ENCODE measurements at regions not wholly inside any gene's neighbourhood (a gene's known extent, or its start where the extent isn't known, plus 50 kb on each side); places are given as distances from the start of the nearest gene placed in this dataset.

DNA sequence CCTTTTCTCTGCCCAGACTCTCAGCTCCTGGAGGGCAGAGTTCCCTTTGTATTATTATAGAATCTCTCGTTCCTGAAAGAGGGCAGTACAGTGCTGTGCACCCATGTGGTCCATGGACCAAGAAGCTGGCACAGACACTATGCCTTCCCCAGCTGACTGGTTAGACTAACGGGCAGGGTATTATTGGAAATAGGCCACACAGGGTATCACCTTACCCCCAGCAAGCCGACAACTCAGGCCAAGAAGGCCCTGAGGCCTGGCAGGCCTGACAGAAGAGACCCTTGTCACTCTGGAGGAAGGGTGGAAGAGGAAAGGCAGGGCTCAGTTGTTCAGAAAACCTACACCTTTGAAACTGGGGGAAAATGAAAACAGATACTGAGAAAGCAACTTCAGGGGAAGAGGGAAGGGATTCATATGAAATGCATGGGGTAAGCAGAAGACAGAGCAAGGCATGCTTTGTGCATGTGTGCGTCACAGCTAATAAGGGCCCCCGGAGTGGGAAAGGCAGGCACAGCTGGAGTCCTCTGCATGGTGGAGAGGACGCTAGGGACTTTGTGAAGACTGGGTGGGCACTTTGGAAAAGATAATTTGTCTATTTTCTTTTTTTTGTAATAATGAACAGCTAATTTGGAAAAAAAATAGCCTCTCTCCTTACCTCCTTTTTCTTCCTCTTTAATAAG, 476.8 kb upstream of the CELF4 start:
- no peak for DNase-seq (ENCODE audit: low read depth in 2 of 2)

DNA sequence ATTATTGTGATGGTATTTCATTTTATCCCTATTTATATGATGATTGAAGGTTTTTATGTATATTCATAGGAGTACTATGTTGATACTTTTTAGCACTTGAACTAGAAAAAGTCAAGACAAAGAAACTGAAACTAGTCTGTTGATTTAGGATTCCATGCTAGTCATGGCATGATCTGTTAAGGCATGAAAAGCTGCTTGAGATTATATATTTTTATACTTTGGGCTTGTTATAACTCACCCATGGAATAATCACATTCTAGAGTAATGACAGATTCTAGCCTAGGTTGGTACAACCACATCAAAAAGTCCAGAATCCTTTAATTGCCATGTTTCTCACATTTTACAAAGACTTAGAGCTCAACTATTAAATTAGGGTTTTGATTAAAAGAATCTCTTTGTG, 472.6 kb upstream of the CELF4 start:
- no peak for DNase-seq (ENCODE audit: low read depth in 2 of 2)

DNA sequence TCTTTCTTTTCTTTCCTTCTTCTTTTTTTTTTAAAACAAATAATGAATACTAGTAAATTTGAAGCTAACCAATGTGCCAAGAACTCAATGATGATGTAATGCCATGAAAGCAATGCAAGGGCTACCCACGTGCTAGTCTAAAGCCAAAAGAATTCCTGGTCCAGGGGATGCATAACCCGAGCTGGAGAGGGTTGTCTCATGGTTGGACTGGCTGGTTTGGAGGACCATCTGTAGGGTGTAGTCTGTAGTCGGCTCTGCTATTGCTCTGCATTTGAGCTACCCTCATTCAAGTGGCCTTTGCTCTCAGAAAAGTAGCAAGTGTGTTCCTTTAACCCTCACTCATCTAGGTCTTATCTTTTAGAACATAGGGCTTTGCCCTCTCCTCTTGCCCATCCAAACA, 469.6 kb upstream of the CELF4 start:
- no peak for DNase-seq (ENCODE audit: low read depth in 2 of 2)

DNA sequence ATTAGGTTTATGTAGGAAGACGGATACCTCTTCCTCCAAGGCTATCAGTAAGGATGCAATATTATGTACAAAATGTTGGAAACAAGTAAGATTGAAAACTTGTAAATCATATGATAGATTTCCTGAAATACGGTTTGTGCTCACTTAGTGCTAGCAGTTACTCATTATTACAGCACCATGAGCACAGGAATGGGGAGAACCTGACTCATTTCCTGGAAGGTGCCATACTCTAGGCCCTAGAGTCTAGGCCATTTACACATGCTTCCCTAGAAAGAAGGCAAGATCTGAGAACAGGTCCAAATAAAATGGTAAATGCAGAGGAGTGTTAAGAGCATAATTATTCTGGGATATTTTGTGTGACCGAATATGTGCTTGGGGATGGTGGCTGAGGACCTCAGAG, 467.7 kb upstream of the CELF4 start:
- no peak for DNase-seq (ENCODE audit: low read depth in 2 of 2)

DNA sequence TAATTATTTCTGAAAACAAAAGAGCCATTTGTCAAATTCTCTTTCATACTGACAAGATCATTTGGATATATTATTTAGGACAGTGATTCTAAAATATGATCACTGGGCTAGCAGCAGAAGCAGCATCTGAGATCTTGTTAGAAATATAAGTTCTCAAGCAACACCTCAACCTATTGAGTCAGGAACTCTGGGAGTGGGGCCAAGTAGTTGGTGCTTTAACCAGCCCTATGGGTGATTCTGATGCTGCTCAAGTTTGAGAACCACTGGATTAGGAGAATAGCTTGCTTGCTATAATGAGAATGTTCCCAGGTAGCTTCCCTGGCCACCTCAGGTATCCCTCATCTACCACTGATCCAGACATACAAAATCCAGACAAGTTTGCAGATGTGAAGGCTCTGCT, 466.9 kb upstream of the CELF4 start:
- no peak for DNase-seq (ENCODE audit: low read depth in 2 of 2)

DNA sequence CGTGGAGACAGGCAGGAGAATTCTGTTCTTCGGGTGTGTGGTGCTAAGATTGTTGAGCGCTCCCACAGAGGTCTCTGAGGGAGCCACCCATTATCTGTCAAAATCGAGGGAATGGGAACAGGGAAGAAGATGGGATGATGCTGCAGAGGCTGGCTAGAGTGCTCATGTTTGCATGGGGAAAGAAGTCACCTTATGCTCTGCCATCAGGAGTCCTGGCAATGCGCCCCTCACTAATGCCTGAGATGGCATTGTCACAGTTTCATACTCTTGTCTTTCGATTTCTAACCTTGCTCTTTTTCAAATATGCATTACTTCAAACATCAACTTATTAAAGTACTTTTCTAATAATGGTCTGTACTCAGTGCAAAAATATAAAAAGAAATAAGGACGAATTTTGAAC, 463.3 kb upstream of the CELF4 start:
- no peak for DNase-seq (ENCODE audit: low read depth in 2 of 2)

DNA sequence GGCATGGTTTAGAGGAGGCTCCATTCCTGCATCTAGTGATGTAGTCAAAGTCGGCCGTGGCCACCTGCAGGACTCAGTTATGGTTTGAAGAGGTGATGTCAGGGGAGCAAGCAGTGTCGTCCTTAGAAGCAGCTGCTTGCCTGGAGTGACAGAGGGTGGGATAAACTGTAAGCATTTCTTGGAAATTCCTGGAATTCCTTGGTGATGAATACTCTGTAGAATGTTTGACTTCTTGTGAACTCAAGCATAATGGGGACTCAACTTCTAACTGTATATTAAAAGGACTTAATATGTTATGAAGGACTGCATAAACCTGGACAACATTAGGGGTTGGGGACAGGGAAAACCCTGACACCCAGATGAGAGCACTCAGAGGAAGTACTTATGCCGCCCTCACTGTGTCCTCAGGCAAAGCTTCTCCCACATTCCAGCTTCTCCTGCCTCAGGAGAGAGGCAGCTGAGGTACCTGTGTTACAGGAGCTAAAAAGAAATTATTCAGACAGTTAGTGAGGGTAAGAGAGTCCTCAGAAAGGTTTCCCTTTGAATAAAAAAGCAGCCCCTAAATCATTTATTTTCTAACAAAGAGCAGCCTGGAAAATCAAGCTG, 459.9 kb upstream of the CELF4 start:
- no peak for DNase-seq (ENCODE audit: low read depth in 2 of 2)

DNA sequence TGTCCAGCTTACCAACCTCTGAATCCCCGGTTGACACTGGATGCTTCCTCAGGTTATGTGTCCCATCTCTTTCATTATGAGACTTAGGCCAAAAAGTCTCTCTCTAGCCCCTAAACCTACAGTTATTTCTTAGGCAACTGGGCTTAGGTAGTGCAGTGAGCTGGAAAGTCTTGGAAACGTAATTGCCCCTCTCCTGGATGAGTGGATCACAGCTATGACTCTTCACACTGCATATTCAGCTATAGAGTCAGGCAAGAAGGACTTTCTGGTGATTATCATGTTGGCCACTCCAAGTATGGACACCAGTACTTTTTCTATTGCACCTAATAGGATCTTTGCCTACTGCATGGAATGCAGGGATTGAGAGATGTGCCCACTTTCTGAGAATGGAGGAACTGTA, 458.3 kb upstream of the CELF4 start:
- DNase-seq (ENCODE audit: low read depth in 2 of 2) = no peak

DNA sequence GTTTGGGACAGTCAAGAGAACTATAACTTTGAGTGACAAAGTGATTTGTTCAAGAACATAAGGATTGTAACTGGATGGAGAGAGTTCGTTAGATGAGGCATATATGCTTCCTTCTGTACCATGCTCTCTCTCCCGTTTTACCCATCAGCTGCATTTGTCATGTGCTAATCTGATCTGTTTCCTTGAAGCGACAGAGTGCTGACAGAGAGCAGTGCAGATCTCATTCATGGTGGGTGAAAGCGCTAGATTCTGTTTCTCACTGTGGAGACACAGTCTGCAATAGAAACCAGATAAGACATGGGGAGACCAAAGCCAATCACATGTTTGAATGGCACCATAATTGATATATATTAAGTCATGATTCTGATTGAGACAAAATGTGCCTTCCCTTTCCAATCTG, 456.6 kb upstream of the CELF4 start:
- no peak for DNase-seq (ENCODE audit: low read depth in 2 of 2)

DNA sequence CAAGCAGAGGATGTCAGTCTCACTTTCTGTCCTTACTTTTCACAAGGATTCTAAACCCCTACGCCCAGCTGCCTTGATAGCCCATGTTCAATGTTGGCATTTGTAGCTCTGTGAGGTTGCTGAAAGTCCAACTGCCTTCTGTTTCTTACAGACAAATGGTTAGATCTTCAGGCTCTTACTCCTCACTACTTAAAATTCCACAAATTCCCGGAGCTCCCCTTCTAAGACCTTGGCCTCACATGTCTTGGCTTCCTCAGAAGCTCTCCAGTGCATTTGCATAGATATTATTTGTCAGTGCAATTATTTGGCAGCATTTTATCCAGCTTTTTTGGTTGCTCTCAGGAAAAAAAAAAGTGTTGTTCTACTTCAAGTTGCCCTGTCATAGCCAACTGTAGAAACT, 453.7 kb upstream of the CELF4 start:
- no peak for DNase-seq (ENCODE audit: low read depth in 2 of 2)

DNA sequence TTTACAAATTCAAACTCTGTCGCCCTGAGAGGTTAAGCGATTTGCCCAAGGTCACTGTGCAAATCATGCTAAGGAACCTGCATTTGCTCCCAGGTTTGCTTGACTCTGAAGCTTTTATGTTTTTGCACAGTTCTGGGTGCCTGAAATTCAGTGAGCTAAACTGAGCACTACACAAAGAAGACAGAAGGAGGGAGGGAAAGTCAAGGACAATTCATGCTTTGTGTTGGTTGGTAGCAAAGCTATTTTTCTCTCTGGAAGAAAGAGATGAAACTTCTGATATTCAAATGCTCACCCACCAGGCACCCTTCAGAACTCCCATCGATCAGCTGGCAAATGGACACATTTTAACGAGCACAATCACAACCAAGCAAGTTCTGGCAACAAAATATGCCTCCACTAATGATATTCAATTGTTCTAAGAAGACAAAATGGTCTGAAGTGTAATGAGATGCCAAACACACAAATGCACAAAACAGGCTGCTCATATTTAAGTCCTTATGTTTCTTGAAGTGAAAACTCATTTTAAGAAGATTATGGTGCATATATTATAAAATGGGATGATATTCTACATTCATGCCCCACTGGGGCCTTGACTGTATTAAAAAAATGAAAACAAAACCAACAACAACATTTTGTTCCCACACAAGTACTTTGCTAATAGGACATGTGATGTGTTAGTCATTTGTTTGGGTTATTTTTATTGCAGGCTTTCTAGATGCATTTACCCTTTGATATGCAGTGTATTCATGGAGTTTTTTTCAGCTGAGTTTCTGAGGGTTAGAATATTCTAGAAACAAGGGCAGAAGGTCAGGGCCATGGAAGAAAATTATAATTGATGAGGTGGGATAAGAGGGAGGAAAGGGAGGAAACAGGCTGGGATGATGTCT, 445.6 kb upstream of the CELF4 start:
- no peak for DNase-seq (ENCODE audit: low read depth in 2 of 2)

DNA sequence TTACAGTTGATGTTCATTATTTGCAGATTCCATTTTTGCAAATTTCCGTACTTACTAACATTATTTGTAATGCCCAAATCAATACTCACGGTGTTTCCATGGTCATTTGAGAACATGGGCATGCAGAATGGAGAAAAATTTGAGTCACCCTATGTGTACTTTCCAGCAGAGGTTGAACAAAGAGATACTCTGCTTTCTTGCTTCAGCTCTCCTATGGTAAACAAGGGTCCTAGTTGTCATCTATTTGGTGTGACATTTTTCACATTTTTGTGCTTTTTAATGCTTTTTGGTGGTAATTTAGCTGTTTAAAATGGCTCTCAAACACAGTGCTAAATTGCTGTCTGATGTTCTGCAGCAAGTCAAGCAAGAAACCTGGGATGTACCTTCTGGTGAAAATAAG, 444.4 kb upstream of the CELF4 start:
- DNase-seq (ENCODE audit: low read depth in 2 of 2) = no peak

DNA sequence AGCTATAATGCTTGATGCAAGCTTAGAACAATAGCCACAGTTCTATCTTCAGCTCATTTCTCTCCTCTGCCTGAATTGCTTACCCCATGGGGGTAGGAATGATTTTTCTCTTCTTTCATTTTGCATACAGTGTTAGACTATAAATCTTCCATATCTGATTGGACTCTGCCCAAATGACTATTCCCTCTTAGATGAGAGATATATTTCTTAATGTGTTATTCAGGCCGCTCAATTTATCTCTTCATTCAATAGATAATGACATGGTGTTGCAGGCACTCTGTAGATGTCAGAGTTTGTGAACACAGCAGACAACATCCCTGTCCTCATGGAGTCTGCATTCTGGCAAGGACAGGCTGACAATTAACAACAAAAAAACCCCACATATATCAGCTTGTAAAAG, 443.7 kb upstream of the CELF4 start:
- DNase-seq (ENCODE audit: low read depth in 2 of 2) = no peak

DNA sequence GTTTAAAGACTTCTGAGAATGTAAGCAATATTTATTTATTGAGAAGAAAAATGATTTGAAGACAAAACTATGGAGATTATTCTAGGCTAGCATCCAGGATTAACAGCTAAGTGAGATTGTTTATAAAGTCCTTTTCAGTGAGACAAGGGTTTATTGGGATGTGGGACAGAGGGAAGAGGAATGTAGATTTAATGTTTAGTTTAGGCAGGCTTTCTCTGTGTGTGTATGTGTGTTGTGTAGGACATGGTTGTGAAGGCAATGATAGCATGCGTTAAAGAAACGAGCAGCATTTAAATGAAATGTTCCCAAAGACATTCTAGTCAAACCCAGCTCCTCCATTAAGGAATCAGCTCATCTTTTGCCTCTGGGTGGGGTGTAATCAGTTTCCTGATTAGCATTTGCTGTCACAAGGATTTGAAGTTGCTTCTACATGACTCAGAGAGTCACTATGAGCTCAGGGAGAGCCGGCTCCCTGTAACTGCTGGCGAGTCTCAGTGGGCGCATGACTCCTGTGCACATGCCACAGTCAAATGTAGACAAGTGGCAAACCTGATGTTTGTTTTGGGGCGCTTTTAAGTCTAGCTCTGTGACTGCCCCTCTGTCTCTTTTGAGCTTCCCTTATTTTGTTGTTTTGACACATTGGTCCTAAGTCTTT, 442.2 kb upstream of the CELF4 start:
- no peak for DNase-seq (ENCODE audit: low read depth in 2 of 2)

DNA sequence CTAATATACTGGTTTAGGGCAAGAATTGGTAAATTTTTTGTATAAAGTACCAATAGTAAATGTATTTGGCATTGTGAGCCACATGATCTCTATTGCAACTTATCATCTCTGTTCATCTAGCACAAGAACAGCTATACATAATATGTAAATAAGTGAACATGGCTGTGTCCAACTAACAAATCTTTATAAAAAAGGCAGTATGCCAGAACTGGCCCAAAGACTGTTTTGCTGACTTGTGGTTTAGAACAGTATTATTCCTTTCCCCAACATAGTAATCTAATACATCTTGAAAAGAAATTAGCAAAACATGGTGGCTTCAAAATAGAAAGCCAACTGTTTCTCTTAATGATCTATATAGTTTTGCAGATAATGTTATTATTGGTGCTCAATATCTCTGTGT, 441.4 kb upstream of the CELF4 start:
- no peak for DNase-seq (ENCODE audit: low read depth in 2 of 2)

DNA sequence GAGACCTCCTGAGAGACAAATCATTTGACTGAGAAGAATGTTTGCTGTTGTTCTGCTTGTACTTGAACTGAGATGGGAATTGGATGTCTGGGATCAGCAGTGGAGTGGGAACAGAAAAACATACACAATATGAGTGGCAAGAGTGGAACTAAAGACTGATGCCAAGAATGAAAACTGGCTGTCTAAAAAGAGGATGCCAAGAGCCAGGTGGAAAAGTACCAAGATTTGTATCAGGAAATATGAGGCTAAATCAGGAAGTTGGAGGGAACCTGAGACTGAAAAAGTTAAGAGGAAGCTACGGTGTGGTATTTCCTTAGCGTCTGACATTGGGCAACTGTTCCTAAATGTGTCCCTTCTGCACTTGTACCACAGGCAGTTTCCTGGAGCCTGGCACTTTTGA, 440.9 kb upstream of the CELF4 start:
- no peak for DNase-seq (ENCODE audit: low read depth in 2 of 2)

DNA sequence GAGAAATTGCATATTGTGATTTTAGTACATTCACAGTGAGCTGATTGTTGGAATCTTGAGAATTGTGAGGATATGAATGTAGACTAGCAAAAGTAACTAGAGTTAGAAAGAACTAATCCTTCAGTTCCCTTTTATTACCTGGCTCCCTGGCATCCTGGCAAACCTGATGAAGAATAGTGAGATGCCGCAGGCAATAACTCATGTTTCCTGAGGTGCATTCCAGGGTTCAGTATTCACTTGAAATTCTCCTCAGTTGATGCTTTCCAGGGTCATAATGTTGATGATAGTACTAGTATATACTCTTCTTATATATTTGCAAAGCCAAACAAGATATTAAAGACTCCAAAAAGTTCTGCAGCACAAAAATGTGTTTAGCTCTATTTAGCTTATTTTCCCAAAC, 432.1 kb upstream of the CELF4 start:
- DNase-seq (ENCODE audit: low read depth in 2 of 2) = no peak

DNA sequence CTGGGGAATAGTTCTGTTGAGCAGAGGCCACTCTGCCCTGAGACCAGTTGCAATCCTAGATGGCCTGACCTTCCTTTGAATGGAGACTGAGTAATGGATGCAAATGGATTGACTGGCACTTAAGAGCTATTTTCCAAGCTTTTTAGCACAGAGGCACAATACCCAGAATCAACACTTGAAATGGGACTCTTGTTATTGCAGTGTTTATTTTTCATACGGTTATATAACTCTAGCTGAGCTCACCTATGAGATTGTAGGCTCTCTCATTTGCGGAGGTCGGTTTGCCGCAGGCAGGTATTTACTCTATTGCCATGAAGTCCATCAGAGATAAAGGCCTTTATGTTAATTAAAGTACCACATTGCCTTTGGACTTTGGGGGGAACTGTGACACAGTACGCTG, 422.3 kb upstream of the CELF4 start:
- no peak for DNase-seq (ENCODE audit: low read depth in 2 of 2)

DNA sequence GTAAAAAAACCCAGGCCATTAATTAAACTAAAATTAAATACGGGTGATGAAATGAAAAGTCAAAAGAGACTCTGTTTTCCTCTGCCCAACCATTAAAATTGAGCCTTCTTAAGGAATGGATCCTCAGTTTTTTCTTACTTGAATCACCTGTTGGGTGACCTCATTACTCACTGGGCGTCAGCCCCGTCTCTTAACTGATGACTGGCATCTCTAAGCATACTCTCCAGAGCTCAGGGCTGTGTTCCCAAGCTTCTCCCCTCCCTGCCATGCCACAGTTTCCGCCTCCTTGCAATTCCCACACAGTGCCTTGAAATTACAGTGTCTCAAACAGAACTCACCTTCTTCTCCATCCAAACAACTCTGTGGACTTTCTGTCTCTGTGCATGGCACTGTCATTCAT, 421.1 kb upstream of the CELF4 start:
- DNase-seq (ENCODE audit: low read depth in 2 of 2) = no peak

DNA sequence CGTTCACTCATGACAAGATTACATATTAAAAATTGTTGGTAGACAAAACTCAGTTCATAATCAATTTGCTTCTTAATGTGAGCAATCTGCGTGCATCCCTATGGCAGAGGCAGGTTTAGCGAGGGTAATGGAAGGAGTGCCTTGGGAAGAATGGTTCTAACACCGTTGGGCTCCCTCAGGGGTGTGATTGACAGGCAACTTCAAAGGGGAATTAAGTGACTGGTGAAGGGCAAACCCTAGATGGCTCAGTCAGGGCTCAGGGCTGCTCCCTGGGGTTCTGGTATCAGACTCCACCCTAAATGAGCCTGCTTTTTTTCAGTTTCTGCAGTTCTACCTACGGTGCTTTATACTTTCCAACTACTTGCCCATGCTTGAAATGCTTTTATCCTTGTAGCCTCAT, 419.5 kb upstream of the CELF4 start:
- DNase-seq (ENCODE audit: low read depth in 2 of 2) = no peak

DNA sequence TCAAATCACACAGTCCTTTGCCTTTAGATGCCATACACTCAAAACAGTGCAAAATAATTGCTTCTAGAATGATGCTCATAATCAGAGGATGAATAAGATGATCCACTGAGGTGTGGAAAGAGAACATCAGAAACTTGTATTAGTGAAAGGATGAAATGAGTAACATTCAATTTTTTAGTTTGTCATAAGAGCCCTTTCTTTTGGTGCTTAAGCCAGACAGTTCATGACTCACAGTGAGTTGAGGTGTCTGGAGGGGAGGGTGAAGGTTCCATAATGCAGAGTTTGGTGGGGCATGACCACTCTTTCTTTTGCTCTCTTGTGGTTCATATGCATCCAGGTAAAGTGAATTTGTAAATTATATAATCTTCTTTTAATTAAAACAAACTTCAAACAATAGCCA, 415.0 kb upstream of the CELF4 start:
- DNase-seq (ENCODE audit: low read depth in 2 of 2) = no peak

DNA sequence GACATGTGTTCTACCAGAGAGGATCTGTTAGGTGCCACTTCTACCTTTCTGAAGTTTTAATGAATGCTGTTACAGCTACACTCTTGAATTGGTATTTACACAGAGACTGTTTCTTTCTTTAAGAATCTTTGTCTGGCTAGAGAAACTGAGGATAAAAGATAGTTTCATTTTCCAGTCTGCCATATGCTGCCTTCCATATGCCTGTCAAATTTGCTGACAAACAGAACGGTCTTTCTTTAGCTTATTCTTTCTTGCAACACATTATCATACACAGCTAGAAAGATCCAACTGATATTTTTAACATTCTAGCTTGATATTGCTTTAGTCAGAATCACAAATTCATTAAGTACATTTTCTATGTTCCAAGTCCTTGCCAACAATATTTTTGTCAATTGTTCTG, 409.8 kb upstream of the CELF4 start:
- no peak for DNase-seq (ENCODE audit: low read depth in 2 of 2)

DNA sequence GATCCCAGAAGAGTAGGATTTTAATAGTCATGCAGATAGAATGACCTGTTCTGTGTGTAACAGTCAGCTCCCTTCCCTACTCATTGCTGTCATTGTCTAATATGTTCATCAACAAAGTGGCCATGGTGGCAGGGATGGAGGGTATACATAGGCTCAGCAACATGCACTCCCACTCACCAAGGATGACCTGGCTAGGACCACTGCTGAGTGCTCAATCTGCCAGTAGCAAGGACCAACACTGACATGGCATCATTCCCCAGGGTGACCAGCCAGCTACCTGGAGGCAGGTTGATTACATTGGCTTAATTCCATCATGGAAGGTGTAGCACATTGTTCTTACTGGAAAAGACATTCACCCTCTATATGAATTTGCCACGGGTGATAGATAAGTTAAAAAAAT, 401.7 kb upstream of the CELF4 start:
- DNase-seq (ENCODE audit: low read depth in 2 of 2) = no peak

Data from stimulated activated CD4-positive, alpha-beta T cell treated with anti-CD3 and anti-CD28 coated beads, Interleukin-4, amount 100 ng/mL, for 48 hours (primary cell).